ENCODE measurements at regions not wholly inside any gene's neighbourhood (a gene's known extent, or its start where the extent isn't known, plus 50 kb on each side); places are given as distances from the start of the nearest gene placed in this dataset.

DNA sequence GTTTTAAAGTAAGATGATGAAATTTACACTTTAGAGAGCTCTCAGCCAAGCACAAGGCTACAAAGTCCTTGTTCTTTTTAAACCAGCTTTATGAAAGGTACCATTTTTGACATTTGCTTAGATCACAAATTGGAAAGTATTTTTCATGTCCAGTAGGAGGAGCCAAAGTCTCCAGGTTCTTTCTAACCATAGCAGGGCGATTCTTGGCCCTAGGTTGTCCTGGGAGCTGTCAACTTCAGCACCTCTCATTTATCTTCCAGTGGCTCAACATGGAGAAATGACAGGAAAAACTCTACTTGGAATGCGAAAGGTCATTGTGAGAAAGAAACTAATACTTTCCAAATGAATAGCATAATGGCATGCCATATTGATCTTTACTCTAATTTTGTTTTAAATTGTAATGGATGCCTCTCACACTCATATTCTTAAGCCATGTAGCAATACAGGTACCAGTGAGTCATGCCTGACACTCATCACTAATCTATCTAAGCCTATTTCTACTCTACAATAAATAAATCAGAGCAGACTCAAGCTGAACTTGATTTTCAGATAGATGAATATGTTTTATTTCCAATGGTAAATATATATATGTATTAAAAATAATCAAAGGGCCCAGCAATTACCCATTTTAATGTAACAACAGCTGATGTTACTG is 919.1 kb upstream of the EEF2KMT start:
- Histone ChIP-seq H3K79me2 (ENCODE audit: low read length) (no peaks in the 10 kb centered on the region), H4K20me1 (ENCODE audit: low read length) (no peaks in the 10 kb centered on the region), H2AFZ (ENCODE audit: low read length) (no peak overlapping the region), H3K4me2 (ENCODE audit: low read length) (no peak overlapping the region), H3K4me3 (ENCODE audit: low read length) (no peak overlapping the region), H3F3A (ENCODE audit: low read length, unreplicated experiment) (no peaks in the 10 kb centered on the region), H3K27me3 (ENCODE audit: low read length) (no peaks in the 10 kb centered on the region), H3K9me3 (ENCODE audit: low read length) (no peaks in the 10 kb centered on the region), H3K9me2 (replicated peaks; ENCODE audit: low read length) (no peaks in the 10 kb centered on the region), H3K36me3 (ENCODE audit: low read depth, low read length) (no peaks in the 10 kb centered on the region), H3K27ac (ENCODE audit: low read length) (no peak overlapping the region), H3K4me1 (ENCODE audit: insufficient read depth, low read length) (no peaks in the 10 kb centered on the region), H3K9ac (ENCODE audit: low read length) (no peak overlapping the region)
- DNase-seq (peak; percentile 17), ATAC-seq (no peak)
- ChIA-PET POLR2A (ENCODE audit: unreplicated experiment) (no interaction called here), CTCF (interaction anchor here (0.9 kb wide), 1 partner anchor 149 kb away, joined by 4 read pairs; no protein-coding TSS in a partner anchor)
- intact Hi-C loops (cut with micrococcal nuclease), result no loop called here
- TF ChIP-seq, protein P1, sequence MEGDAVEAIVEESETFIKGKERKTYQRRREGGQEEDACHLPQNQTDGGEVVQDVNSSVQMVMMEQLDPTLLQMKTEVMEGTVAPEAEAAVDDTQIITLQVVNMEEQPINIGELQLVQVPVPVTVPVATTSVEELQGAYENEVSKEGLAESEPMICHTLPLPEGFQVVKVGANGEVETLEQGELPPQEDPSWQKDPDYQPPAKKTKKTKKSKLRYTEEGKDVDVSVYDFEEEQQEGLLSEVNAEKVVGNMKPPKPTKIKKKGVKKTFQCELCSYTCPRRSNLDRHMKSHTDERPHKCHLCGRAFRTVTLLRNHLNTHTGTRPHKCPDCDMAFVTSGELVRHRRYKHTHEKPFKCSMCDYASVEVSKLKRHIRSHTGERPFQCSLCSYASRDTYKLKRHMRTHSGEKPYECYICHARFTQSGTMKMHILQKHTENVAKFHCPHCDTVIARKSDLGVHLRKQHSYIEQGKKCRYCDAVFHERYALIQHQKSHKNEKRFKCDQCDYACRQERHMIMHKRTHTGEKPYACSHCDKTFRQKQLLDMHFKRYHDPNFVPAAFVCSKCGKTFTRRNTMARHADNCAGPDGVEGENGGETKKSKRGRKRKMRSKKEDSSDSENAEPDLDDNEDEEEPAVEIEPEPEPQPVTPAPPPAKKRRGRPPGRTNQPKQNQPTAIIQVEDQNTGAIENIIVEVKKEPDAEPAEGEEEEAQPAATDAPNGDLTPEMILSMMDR (conservative IDR thresholded peaks at IDR 0.05; ENCODE audit: low read depth, low read length), result peak; percentile 35; the same call in 1 of the 2 replicates
- no peak for TF ChIP-seq EZH2phosphoT487 (IDR thresholded peaks at IDR 0.05; ENCODE audit: borderline replicate concordance, low read length)
- BruUV-seq (replicated peaks), result no TSS peak

DNA sequence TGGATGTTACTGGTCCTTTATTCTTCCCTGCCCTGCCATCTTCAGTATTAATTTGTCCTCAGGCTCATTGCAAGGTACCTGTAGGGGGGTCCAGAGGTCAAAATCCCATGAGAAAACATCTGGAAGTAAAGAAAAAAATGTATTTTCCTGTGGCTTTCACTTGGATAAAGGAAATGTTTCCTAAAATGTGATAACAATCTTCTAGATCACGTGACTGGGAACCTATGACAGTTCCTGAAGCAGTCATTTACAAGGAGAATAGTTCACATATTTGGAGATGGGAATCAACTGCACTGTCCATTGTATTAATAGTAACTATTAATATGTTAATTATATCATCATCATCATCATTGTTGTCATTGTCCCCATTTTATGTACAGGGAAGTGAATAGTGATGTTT is 915.1 kb upstream of the EEF2KMT start:
- Histone ChIP-seq H3K27me3 (ENCODE audit: low read length) (no peaks in the 10 kb centered on the region), H3K4me2 (ENCODE audit: low read length) (no peak overlapping the region), H3K9me2 (replicated peaks; ENCODE audit: low read length) (no peaks in the 10 kb centered on the region), H3F3A (ENCODE audit: low read length, unreplicated experiment) (no peaks in the 10 kb centered on the region), H3K36me3 (ENCODE audit: low read depth, low read length) (no peaks in the 10 kb centered on the region), H3K4me1 (ENCODE audit: insufficient read depth, low read length) (no peaks in the 10 kb centered on the region), H3K9me3 (ENCODE audit: low read length) (no peaks in the 10 kb centered on the region), H4K20me1 (ENCODE audit: low read length) (no peaks in the 10 kb centered on the region), H3K79me2 (ENCODE audit: low read length) (no peaks in the 10 kb centered on the region), H3K27ac (ENCODE audit: low read length) (no peak overlapping the region), H2AFZ (ENCODE audit: low read length) (no peak overlapping the region), H3K4me3 (ENCODE audit: low read length) (no peak overlapping the region), H3K9ac (ENCODE audit: low read length) (no peak overlapping the region)
- intact Hi-C loops (cut with micrococcal nuclease), result no loop called here
- ChIA-PET CTCF (no interaction called here), POLR2A (ENCODE audit: unreplicated experiment) (no interaction called here)
- no TSS peak for BruUV-seq (replicated peaks)
- DNase-seq, result no peak
- ATAC-seq, result no peak
- TF ChIP-seq EZH2 (IDR thresholded peaks at IDR 0.05; ENCODE audit: low read length, unreplicated experiment) (no peak), EZH2phosphoT487 (IDR thresholded peaks at IDR 0.05; ENCODE audit: borderline replicate concordance, low read length) (no peak)
- TF ChIP-seq, protein P1 (conservative IDR thresholded peaks at IDR 0.05; ENCODE audit: low read depth, low read length), result no peak

DNA sequence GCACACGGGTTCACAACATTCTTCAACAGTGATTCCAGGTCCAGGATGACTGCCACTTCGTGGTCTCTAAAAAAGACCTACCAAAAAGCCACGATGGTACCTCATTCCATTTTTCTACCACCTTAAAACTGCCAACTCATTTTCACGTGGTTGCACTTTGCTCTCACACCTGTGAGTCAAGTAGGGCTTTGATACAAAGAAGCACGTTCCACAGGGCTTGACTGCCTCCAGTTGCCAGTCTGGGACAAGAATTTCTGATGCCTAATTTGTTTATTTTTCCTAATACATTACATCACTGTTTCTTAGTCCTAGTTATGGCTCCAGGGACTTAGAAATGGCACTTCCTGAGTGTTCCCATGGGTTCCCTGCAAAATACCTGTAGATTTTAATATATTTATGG is 911.6 kb upstream of the EEF2KMT start:
- H3K4me1 ChIP-seq (ENCODE audit: insufficient read depth, low read length), result no peaks in the 10 kb centered on the region
- TF ChIP-seq EZH2 (IDR thresholded peaks at IDR 0.05; ENCODE audit: low read length, unreplicated experiment) (no peak), EZH2phosphoT487 (IDR thresholded peaks at IDR 0.05; ENCODE audit: borderline replicate concordance, low read length) (no peak)
- TF ChIP-seq, protein P1 (conservative IDR thresholded peaks at IDR 0.05; ENCODE audit: low read depth, low read length), result no peak
- ChIA-PET POLR2A (ENCODE audit: unreplicated experiment) (no interaction called here), CTCF (no interaction called here)
- no peak overlapping the region for H3K9ac ChIP-seq (ENCODE audit: low read length)
- H3K36me3 ChIP-seq (ENCODE audit: low read depth, low read length), result no peaks in the 10 kb centered on the region
- H3K27ac ChIP-seq (ENCODE audit: low read length), result no peak overlapping the region
- H3F3A ChIP-seq (ENCODE audit: low read length, unreplicated experiment), result no peaks in the 10 kb centered on the region
- DNase-seq (no peak), ATAC-seq (no peak)
- intact Hi-C loops (cut with micrococcal nuclease), result no loop called here
- no peak overlapping the region for H3K4me2 ChIP-seq (ENCODE audit: low read length)
- no peak overlapping the region for H2AFZ ChIP-seq (ENCODE audit: low read length)
- H3K4me3 ChIP-seq (ENCODE audit: low read length), result no peak overlapping the region
- no peaks in the 10 kb centered on the region for H3K9me2 ChIP-seq (replicated peaks; ENCODE audit: low read length)
- no peaks in the 10 kb centered on the region for H3K79me2 ChIP-seq (ENCODE audit: low read length)
- H4K20me1 ChIP-seq (ENCODE audit: low read length), result no peaks in the 10 kb centered on the region
- H3K9me3 ChIP-seq (ENCODE audit: low read length), result no peaks in the 10 kb centered on the region
- H3K27me3 ChIP-seq (ENCODE audit: low read length), result no peaks in the 10 kb centered on the region
- BruUV-seq (replicated peaks), result no TSS peak
